ENCODE measurements at regions not wholly inside any gene's neighbourhood (a gene's known extent, or its start where the extent isn't known, plus 50 kb on each side); places are given as distances from the start of the nearest gene placed in this dataset.

DNA sequence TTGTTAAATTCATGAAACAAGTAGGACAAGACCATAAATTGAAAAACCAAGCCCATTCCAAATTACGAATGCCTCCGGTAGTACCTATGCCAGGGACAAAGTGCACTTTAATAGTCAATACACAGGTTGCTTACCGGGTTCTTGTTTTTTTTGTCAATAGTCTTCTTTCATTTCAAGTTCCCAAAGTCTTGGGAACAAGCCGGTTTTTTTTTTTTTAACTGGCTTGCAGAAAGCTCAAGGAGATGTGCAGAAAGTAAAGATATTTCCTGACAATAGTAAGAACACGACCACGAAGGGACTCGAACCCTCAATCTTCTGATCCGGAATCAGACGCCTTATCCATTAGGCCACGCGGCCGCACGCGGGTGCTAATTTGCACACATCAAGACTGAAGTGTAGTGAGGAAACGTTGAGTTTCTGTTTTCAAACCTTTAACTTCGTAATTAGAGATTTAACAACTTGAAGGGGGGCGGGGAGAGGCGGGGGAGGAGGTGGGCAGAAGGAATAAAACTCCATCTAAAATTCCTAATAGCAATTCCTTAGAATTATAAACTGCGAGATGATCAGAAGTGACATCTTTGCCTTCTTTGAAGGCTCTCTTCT, 181.0 kb downstream of the TRIM27 start:
- DNase-seq (ENCODE audit: low read depth), result no peak
- no peak overlapping the region for H3K4me3 ChIP-seq (ENCODE audit: control insufficient read depth, low read depth, low read length)
- no peak for TF ChIP-seq CTCF (IDR thresholded peaks at IDR 0.05; ENCODE audit: control insufficient read depth, insufficient read depth, low read depth, low read length, missing control alignments)

DNA sequence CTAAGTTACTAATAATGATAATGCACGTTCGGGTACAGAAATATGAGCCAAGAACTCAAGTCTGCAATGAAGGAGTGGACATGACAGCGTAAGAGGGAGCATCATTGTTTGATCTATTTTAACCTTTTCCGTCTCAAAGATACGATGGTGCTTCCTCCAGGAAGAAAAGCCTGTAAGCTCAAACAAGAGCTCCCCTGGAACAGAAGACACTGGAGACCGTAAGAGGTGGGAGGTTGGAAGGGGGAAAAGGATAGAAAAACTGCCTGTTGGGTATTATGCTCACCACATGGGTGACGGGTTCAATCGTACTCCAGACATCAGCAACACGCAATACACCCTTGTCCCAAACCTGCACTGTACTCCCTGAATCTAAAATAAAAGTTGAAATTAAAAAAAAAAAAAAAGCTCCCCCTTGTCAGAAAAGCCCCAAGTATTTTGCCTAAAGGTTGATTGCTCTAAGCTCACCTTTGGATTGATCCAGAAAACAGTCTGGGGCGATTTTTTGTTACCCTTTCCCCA, 180.5 kb downstream of the TRIM27 start:
- no peak for DNase-seq (ENCODE audit: low read depth)
- H3K4me3 ChIP-seq (ENCODE audit: control insufficient read depth, low read depth, low read length), result no peak overlapping the region
- TF ChIP-seq CTCF (IDR thresholded peaks at IDR 0.05; ENCODE audit: control insufficient read depth, insufficient read depth, low read depth, low read length, missing control alignments), result no peak

GRCh38 chr6:28747083-28747630, 176.6 kb downstream of the TRIM27 start:
- TF ChIP-seq CTCF (IDR thresholded peaks at IDR 0.05; ENCODE audit: control insufficient read depth, insufficient read depth, low read depth, low read length, missing control alignments), result no peak
- H3K4me3 ChIP-seq (ENCODE audit: control insufficient read depth, low read depth, low read length), result no peak overlapping the region
- DNase-seq (ENCODE audit: low read depth), result no peak

DNA sequence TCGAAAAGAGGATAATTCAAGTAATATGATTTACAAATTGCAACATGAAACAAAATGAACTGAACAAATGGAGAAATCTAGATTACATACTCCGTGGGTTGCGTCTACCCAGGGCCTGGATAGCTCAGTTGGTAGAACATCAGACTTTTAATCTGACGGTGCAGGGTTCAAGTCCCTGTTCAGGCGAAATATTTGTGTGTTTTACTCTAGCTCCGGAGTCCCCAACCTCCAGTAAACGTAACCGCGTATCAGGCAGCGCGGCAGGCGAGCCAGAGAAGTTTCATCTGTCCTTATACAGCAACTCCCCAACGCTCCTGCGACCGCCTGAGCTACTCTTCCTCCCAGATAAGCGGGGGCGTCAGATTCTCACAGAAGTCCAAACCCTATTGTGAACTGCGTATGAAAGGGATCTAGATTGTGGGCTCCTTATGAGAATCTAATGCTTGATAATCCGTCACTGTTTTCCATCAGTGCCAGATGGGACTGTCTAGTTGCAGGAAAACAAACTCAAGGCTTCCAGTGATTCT, 176.1 kb downstream of the TRIM27 start:
- DNase-seq (ENCODE audit: low read depth), result no peak
- no peak overlapping the region for H3K4me3 ChIP-seq (ENCODE audit: control insufficient read depth, low read depth, low read length)
- TF ChIP-seq CTCF (IDR thresholded peaks at IDR 0.05; ENCODE audit: control insufficient read depth, insufficient read depth, low read depth, low read length, missing control alignments), result no peak

DNA sequence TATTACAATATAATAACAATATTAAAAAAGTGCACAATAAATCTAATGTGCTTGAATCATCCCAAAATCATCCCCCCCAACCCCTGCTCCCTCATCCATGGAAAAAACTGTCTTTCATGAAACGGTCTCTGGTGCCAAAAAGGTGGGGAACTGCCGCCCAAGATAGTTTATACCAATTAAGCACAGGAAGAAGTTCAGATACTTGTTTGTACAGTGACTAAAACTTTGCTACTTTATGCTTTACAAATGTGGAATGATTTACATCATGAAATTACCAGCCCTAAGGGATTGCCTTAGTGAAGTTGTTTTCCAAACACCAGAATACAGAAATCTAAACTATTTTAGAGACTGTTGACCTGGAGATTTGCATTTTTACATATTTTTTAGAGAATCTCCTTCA, 175.6 kb downstream of the TRIM27 start:
- H3K4me3 ChIP-seq (ENCODE audit: control insufficient read depth, low read depth, low read length), result no peak overlapping the region
- no peak for TF ChIP-seq CTCF (IDR thresholded peaks at IDR 0.05; ENCODE audit: control insufficient read depth, insufficient read depth, low read depth, low read length, missing control alignments)
- DNase-seq (ENCODE audit: low read depth), result no peak

DNA sequence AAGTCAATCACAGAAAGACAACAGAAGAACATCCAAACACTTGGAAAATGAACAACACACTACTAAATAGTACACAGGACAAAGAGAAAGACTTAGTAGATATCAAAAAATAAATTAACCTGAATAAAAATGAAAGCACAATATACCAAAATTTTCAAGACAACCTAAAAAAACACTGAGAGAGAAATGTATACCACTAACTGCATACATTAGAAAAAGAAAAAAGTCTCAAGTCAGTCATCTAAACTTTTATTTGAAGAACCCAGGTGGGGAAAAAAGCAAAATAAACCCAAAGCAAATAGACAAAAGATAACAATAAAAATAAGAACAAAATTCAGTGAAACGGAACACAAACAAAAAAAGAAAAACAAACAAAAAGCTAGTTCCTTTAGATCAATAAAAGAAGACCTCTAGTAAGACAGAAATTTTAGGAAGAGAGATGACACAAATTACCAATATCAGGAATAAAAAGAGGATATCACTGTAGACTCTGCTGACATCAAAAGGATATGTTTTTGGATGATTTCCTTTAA, 172.8 kb downstream of the TRIM27 start:
- H3K4me3 ChIP-seq (ENCODE audit: control insufficient read depth, low read depth, low read length), result no peak overlapping the region
- TF ChIP-seq CTCF (IDR thresholded peaks at IDR 0.05; ENCODE audit: control insufficient read depth, insufficient read depth, low read depth, low read length, missing control alignments), result no peak
- no peak for DNase-seq (ENCODE audit: low read depth)
